CD14-positive monocyte (primary cell): ENCODE measurements at regions not wholly inside any gene's neighbourhood (a gene's known extent, or its start where the extent isn't known, plus 50 kb on each side); places are given as distances from the start of the nearest gene placed in this dataset.

ENCODE experiments used
- DNase-seq, 3 donors: peaks; one replicate each; pipeline ENCODE4 v3.0.0-alpha.2; 2011 to 2022
- H2AFZ ChIP-seq: 2 replicates; pipeline ENCODE4 v1.6.0; 2012; ENCODE audit warnings: mild to moderate bottlenecking, low read depth, low read length, inconsistent platforms; ENCODE audit not compliant: insufficient read depth, poor library complexity, severe bottlenecking
- H3K27ac ChIP-seq, 2 donors: 1 replicate in 1 of 2; 2 replicates in 1 of 2; pipeline ENCODE4 v1.5.1; 2012 to 2013; ENCODE audit warnings: low read length in 2 of 2, control low read depth in 1 of 2, inconsistent platforms in 1 of 2, low read depth in 1 of 2, mild to moderate bottlenecking in 1 of 2
- H3K27me3 ChIP-seq, 2 donors: one replicate each; pipeline versions ENCODE4 v1.6.0 to v1.6.1; 2011 to 2013; ENCODE audit warnings: low read length in 2 of 2; ENCODE audit not compliant: control insufficient read depth in 2 of 2, insufficient read depth in 2 of 2
- H3K36me3 ChIP-seq, 2 donors: replicated peaks in 1 of 2; 1 replicate in 1 of 2; 2 replicates in 1 of 2; pipeline versions ENCODE4 v1.5.1 to v1.6.1; 2012 to 2013; ENCODE audit warnings: low read length in 2 of 2, control low read depth in 1 of 2, inconsistent platforms in 1 of 2, mild to moderate bottlenecking in 1 of 2; ENCODE audit not compliant: insufficient read depth in 2 of 2, control insufficient read depth in 1 of 2
- H3K4me1 ChIP-seq, 2 donors: 1 replicate in 1 of 2; 2 replicates in 1 of 2; pipeline versions ENCODE4 v1.5.1 to v1.6.1; 2012 to 2013; ENCODE audit warnings: low read length in 2 of 2, control low read depth in 1 of 2, inconsistent platforms in 1 of 2, mild to moderate bottlenecking in 1 of 2, moderate library complexity in 1 of 2; ENCODE audit not compliant: insufficient read depth in 2 of 2, control insufficient read depth in 1 of 2
- H3K4me2 ChIP-seq: replicated peaks from 2 replicates; pipeline ENCODE3; 2012; ENCODE audit warnings: low read length, moderate library complexity, mild to moderate bottlenecking; ENCODE audit not compliant: poor library complexity, severe bottlenecking; ENCODE audit errors: extremely low read depth
- H3K4me3 ChIP-seq, 3 experiments: fragments of 200-600 bp in 1 of 3; sonication (generic) in 1 of 3; replicated peaks in 1 of 3; 1 replicate in 2 of 3; 2 replicates in 1 of 3; pipeline ENCODE4 v1.5.1; 2011 to 2013; ENCODE audit warnings: low read length in 3 of 3, mild to moderate bottlenecking in 3 of 3, control low read depth in 2 of 3, low read depth in 2 of 3, inconsistent platforms in 1 of 3, moderate library complexity in 1 of 3
- H3K79me2 ChIP-seq: 2 replicates; pipeline ENCODE4 v1.6.0; 2012; ENCODE audit warnings: mild to moderate bottlenecking, control low read depth, inconsistent platforms, low read length, moderate library complexity; ENCODE audit not compliant: insufficient read depth
- H3K9ac ChIP-seq: 2 replicates; pipeline ENCODE4 v1.6.0; 2017; ENCODE audit warnings: low read length, mild to moderate bottlenecking; ENCODE audit not compliant: insufficient read depth, poor library complexity, severe bottlenecking
- H3K9me3 ChIP-seq, 2 donors: replicated peaks in 1 of 2; 1 replicate in 1 of 2; 2 replicates in 1 of 2; pipeline versions ENCODE4 v1.5.1 to v1.6.1; 2012 to 2013; ENCODE audit warnings: low read length in 2 of 2, control low read depth in 1 of 2; ENCODE audit not compliant: control insufficient read depth in 1 of 2, insufficient read depth in 1 of 2
- H4K20me1 ChIP-seq: 2 replicates; pipeline ENCODE4 v1.6.0; 2012; ENCODE audit warnings: mild to moderate bottlenecking, low read length, control low read depth, moderate library complexity; ENCODE audit not compliant: insufficient read depth
- H3K27ac Mint-ChIP-seq, 7 donors: one replicate each; pipeline ENCODE4 v1.8.0; 2020; ENCODE audit warnings: mild to moderate bottlenecking in 7 of 7, mixed read lengths in 7 of 7, moderate library complexity in 6 of 7, inconsistent platforms in 2 of 7
- H3K27me3 Mint-ChIP-seq, 3 donors: one replicate each; pipeline ENCODE4 v1.8.0; 2021 to 2022; ENCODE audit warnings: low read depth in 3 of 3, mild to moderate bottlenecking in 3 of 3, mixed read lengths in 3 of 3, moderate library complexity in 3 of 3, inconsistent platforms in 1 of 3
- H3K36me3 Mint-ChIP-seq, 2 donors: one replicate each; pipeline ENCODE4 v1.8.0; 2020; ENCODE audit warnings: mixed read lengths in 2 of 2, inconsistent platforms in 1 of 2, mild to moderate bottlenecking in 1 of 2
- H3K4me1 Mint-ChIP-seq: one replicate; pipeline ENCODE4 v1.8.0; 2020; ENCODE audit warnings: mild to moderate bottlenecking, mixed read lengths
- H3K4me3 Mint-ChIP-seq, 2 donors: one replicate each; pipeline ENCODE4 v1.8.0; 2020; ENCODE audit warnings: mild to moderate bottlenecking in 2 of 2, mixed read lengths in 2 of 2, moderate library complexity in 1 of 2
- H3K9me3 Mint-ChIP-seq, 7 donors: one replicate each; pipeline ENCODE4 v1.8.0; 2020 to 2022; ENCODE audit warnings: mixed read lengths in 7 of 7, mild to moderate bottlenecking in 6 of 7, moderate library complexity in 6 of 7, inconsistent platforms in 2 of 7
- WGBS: methylation state at CpG from one replicate; pipeline ENCODE4 v1.1.5; 2013; ENCODE audit warnings: missing lambda C conversion rate; ENCODE audit not compliant: insufficient coverage; 5-methylcytosine and 5-hydroxymethylcytosine counted together
- intact Hi-C, 2 donors: fragments of 100-400 bp; cut with micrococcal nuclease; formaldehyde crosslinking; loops; one replicate each; pipeline versions ENCODE4 v1.15.0 to v1.15.1; 2023
- TF ChIP-seq, protein P1 (sequence below): fragments of 200-600 bp; IDR thresholded peaks from one replicate; pipeline ENCODE4 v1.8.0; 2022; ENCODE audit warnings: antibody characterized with exemption, mild to moderate bottlenecking

DNA sequence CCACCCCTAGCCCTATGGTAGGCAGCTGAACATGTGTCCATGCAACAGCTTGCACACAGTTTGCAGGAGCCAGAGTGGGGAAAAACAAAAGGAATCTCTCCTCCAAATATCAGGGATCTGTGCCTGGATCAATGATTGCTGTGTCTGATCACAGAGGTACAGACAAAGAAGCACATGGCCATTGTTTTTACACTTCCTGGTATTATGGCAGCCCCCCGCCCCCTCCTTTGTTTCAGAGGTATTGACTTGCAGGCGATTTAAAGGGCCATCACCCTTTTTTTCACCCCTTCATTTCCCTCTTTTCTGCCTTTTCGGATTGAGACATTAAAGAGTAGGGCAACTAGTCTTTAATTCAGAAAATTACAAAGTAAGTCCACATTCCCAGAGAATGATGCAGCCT lies 453.0 kb upstream of the LUZP2 start:
- peaks cover 0 to 5% (median 3%) of the 10 kb centered on the region in 7 donors for H3K9me3 Mint-ChIP-seq
- no peak overlapping the region for H3K9ac ChIP-seq
- H3K27ac ChIP-seq = no peak overlapping the region
- H2AFZ ChIP-seq = no peak overlapping the region
- no peaks in the 10 kb centered on the region for H3K36me3 ChIP-seq
- TF ChIP-seq, protein P1, sequence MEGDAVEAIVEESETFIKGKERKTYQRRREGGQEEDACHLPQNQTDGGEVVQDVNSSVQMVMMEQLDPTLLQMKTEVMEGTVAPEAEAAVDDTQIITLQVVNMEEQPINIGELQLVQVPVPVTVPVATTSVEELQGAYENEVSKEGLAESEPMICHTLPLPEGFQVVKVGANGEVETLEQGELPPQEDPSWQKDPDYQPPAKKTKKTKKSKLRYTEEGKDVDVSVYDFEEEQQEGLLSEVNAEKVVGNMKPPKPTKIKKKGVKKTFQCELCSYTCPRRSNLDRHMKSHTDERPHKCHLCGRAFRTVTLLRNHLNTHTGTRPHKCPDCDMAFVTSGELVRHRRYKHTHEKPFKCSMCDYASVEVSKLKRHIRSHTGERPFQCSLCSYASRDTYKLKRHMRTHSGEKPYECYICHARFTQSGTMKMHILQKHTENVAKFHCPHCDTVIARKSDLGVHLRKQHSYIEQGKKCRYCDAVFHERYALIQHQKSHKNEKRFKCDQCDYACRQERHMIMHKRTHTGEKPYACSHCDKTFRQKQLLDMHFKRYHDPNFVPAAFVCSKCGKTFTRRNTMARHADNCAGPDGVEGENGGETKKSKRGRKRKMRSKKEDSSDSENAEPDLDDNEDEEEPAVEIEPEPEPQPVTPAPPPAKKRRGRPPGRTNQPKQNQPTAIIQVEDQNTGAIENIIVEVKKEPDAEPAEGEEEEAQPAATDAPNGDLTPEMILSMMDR = no peak
- H3K27me3 Mint-ChIP-seq = no peaks in the 10 kb centered on the region
- no peak overlapping the region for H3K4me3 ChIP-seq
- no CpG with 5 or more reads among the region's 3 CpGs for WGBS
- H3K27me3 ChIP-seq = no peaks in the 10 kb centered on the region
- H3K27ac Mint-ChIP-seq = no peak overlapping the region
- H4K20me1 ChIP-seq = no peaks in the 10 kb centered on the region
- H3K9me3 ChIP-seq = peaks cover 0 to 4% of the 10 kb centered on the region in 2 donors
- no peak overlapping the region for H3K4me3 Mint-ChIP-seq
- H3K4me1 Mint-ChIP-seq = no peaks in the 10 kb centered on the region
- H3K36me3 Mint-ChIP-seq = no peaks in the 10 kb centered on the region
- H3K4me1 ChIP-seq = no peaks in the 10 kb centered on the region
- H3K79me2 ChIP-seq = no peaks in the 10 kb centered on the region
- H3K4me2 ChIP-seq = no peak overlapping the region
- DNase-seq = no peak
- intact Hi-C loops = no loop called here

DNA sequence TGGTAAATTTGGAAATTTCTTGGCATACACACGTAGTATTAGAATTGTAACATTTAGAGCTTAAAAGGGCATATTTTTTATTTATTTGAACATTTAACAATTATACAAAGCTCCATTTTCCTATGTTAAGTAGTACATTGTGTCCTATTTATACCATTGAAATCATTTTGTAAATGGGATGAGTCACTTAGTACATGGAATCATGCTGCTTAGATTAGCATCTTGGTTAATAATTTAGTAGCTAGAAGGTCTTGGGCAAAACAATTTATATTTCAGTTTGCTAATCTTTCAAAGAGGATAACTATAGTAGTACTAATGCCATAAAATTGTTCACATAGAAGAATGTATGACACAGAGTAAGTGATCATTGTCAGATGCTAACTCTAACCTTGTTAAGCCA lies 450.1 kb upstream of the LUZP2 start:
- peaks cover 0 to 5% (median 3%) of the 10 kb centered on the region in 7 donors for H3K9me3 Mint-ChIP-seq
- H3K27me3 Mint-ChIP-seq = no peaks in the 10 kb centered on the region
- TF ChIP-seq, protein P1 = no peak
- H3K4me3 Mint-ChIP-seq = no peak overlapping the region
- peaks cover 0 to 4% of the 10 kb centered on the region in 2 donors for H3K9me3 ChIP-seq
- no peaks in the 10 kb centered on the region for H3K36me3 ChIP-seq
- H3K4me1 ChIP-seq = no peaks in the 10 kb centered on the region
- H3K27me3 ChIP-seq = no peaks in the 10 kb centered on the region
- no peak overlapping the region for H3K27ac ChIP-seq
- intact Hi-C loops = no loop called here
- no peaks in the 10 kb centered on the region for H4K20me1 ChIP-seq
- H3K4me1 Mint-ChIP-seq = no peaks in the 10 kb centered on the region
- H3K9ac ChIP-seq = no peak overlapping the region
- no CpG with 5 or more reads among the region's 1 CpG for WGBS
- H3K79me2 ChIP-seq = no peaks in the 10 kb centered on the region
- no peak overlapping the region for H3K27ac Mint-ChIP-seq
- no peak overlapping the region for H2AFZ ChIP-seq
- DNase-seq = no peak
- H3K36me3 Mint-ChIP-seq = no peaks in the 10 kb centered on the region
- H3K4me3 ChIP-seq = no peak overlapping the region
- H3K4me2 ChIP-seq = no peak overlapping the region
